Loucy (cell line): ENCODE measurements at regions not wholly inside any gene's neighbourhood (a gene's known extent, or its start where the extent isn't known, plus 50 kb on each side); places are given as distances from the start of the nearest gene placed in this dataset.

Experiments
- H2AFZ ChIP-seq: fragments of 200-600 bp; sonication (generic); 2 replicates; pipeline ENCODE4 v1.6.0; 2016; ENCODE audit warnings: antibody characterized with exemption, mild to moderate bottlenecking, low read length, moderate library complexity
- H3F3A ChIP-seq: fragments of 200-600 bp; 2 replicates; pipeline ENCODE4 v1.6.0; 2016; ENCODE audit warnings: antibody characterized with exemption, low read depth, mild to moderate bottlenecking
- H3K27me3 ChIP-seq: fragments of 200-600 bp; sonication (generic); 2 replicates; pipeline ENCODE4 v1.6.1; 2014; ENCODE audit warnings: low read length, mild to moderate bottlenecking; ENCODE audit not compliant: insufficient read depth, poor library complexity, severe bottlenecking
- H3K36me3 ChIP-seq: fragments of 200-600 bp; sonication (generic); 2 replicates; pipeline ENCODE4 v1.6.1; 2016; ENCODE audit warnings: low read length; ENCODE audit not compliant: insufficient read depth
- H3K4me1 ChIP-seq: fragments of 200-600 bp; sonication (generic); 2 replicates; pipeline ENCODE4 v1.5.1; 2014; ENCODE audit warnings: low read length, mild to moderate bottlenecking; ENCODE audit not compliant: insufficient read depth, poor library complexity, severe bottlenecking
- H3K4me2 ChIP-seq: fragments of 200-600 bp; sonication (generic); 2 replicates; pipeline ENCODE4 v1.6.0; 2014; ENCODE audit warnings: antibody characterized with exemption, low read length, low read depth, mild to moderate bottlenecking; ENCODE audit not compliant: poor library complexity, severe bottlenecking
- H3K4me3 ChIP-seq: fragments of 200-600 bp; sonication (generic); 2 replicates; pipeline ENCODE4 v1.5.1; 2014; ENCODE audit warnings: low read length, mild to moderate bottlenecking, mixed read lengths; ENCODE audit not compliant: poor library complexity, severe bottlenecking
- H3K79me2 ChIP-seq: fragments of 200-600 bp; sonication (generic); 2 replicates; pipeline ENCODE4 v1.6.1; 2014; ENCODE audit warnings: low read length; ENCODE audit not compliant: insufficient read depth
- H3K9ac ChIP-seq: fragments of 200-600 bp; sonication (generic); 2 replicates; pipeline ENCODE4 v1.6.0; 2014; ENCODE audit warnings: mild to moderate bottlenecking, low read depth, low read length, moderate library complexity; ENCODE audit not compliant: poor library complexity, severe bottlenecking
- H3K9me2 ChIP-seq: fragments of 200-600 bp; sonication (generic); replicated peaks from 2 replicates; pipeline ENCODE4 v1.6.1; 2016; ENCODE audit warnings: low read depth, low read length, mixed read lengths
- H3K9me3 ChIP-seq: fragments of 200-600 bp; sonication (generic); 2 replicates; pipeline ENCODE4 v1.6.1; 2014; ENCODE audit warnings: mild to moderate bottlenecking, antibody characterized with exemption, low read length, low read depth; ENCODE audit not compliant: insufficient read depth
- H4K20me1 ChIP-seq: fragments of 200-600 bp; sonication (generic); 2 replicates; pipeline ENCODE4 v1.6.0; 2014; ENCODE audit warnings: antibody characterized with exemption, low read length, mild to moderate bottlenecking; ENCODE audit not compliant: insufficient read depth, poor library complexity, severe bottlenecking
- CTCF ChIP-seq: fragments of 200-600 bp; sonication (generic); conservative IDR thresholded peaks from 2 replicates; pipeline ENCODE4 v1.5.1; 2014; ENCODE audit warnings: mild to moderate bottlenecking, antibody characterized with exemption, low read length
- EZH2phosphoT487 ChIP-seq: fragments of 200-600 bp; IDR thresholded peaks from 2 replicates; pipeline ENCODE4 v1.6.1; 2018; ENCODE audit warnings: antibody characterized with exemption, mild to moderate bottlenecking, moderate library complexity, borderline replicate concordance

- Histone ChIP-seq H2AFZ (no peak overlapping the region), H3F3A (no peaks in the 10 kb centered on the region), H4K20me1 (no peaks in the 10 kb centered on the region), H3K4me2 (no peak overlapping the region), H3K4me1 (no peaks in the 10 kb centered on the region), H3K36me3 (no peaks in the 10 kb centered on the region), H3K9me2 (no peaks in the 10 kb centered on the region), H3K79me2 (no peaks in the 10 kb centered on the region), H3K9ac (no peak overlapping the region), H3K4me3 (no peak overlapping the region), H3K9me3 (no peaks in the 10 kb centered on the region), H3K27me3 (no peaks in the 10 kb centered on the region)
- TF ChIP-seq EZH2phosphoT487 (no peak), CTCF (no peak)
Observed at GRCh38 chr6:41469156-41470028, 76.8 kb upstream of the FOXP4 start.

- Histone ChIP-seq H3K9me2 (no peaks in the 10 kb centered on the region), H3K4me2 (no peak overlapping the region), H3K4me3 (no peak overlapping the region), H3K36me3 (no peaks in the 10 kb centered on the region), H3F3A (no peaks in the 10 kb centered on the region), H3K9ac (no peak overlapping the region), H2AFZ (no peak overlapping the region), H3K9me3 (no peaks in the 10 kb centered on the region), H3K4me1 (no peaks in the 10 kb centered on the region), H3K27me3 (no peaks in the 10 kb centered on the region), H3K79me2 (no peaks in the 10 kb centered on the region), H4K20me1 (no peaks in the 10 kb centered on the region)
- TF ChIP-seq CTCF (no peak), EZH2phosphoT487 (no peak)
Observed at GRCh38 chr6:41470029-41470330, 76.2 kb upstream of the FOXP4 start.

GRCh38 chr6:41470331-41471063 lies 75.7 kb upstream of the FOXP4 start:
- Histone ChIP-seq H4K20me1 (no peaks in the 10 kb centered on the region), H2AFZ (no peak overlapping the region), H3F3A (no peaks in the 10 kb centered on the region), H3K9ac (no peak overlapping the region), H3K27me3 (no peaks in the 10 kb centered on the region), H3K36me3 (no peaks in the 10 kb centered on the region), H3K4me3 (no peak overlapping the region), H3K9me2 (no peaks in the 10 kb centered on the region), H3K4me1 (no peaks in the 10 kb centered on the region), H3K4me2 (no peak overlapping the region), H3K9me3 (no peaks in the 10 kb centered on the region), H3K79me2 (no peaks in the 10 kb centered on the region)
- TF ChIP-seq EZH2phosphoT487 (no peak), CTCF (no peak)
